ENCODE measurements at regions not wholly inside any gene's neighbourhood (a gene's known extent, or its start where the extent isn't known, plus 50 kb on each side); places are given as distances from the start of the nearest gene placed in this dataset.

DNA sequence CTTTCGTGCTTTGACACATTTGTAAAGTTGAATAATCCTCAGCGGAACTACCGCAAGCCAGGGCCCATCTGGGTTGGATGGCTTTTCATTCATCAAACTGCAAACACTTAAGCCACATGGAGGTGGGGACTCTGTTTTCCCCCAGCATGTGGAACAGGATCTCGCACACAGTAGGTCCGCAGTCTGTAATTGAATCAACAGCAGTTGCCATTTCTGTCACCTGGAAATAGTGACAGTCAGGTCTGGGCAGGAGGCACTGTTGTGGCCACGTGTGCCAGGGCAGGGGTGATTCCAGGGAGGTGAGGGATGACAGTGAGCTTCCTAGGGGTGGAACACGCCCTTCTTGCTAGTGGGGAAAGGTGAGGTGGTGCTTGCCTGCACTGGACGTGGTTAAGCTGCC, 50.7 kb upstream of the ANO1 start:
- no peak for TF ChIP-seq CTCF (IDR thresholded peaks at IDR 0.05 in 8 of 11, conservative IDR thresholded peaks at IDR 0.05 in 3 of 11)
- no peak for TF ChIP-seq POLR2A (IDR thresholded peaks at IDR 0.05)

Measured in spleen (tissue), 7 donors.